ENCODE measurements at regions not wholly inside any gene's neighbourhood (a gene's known extent, or its start where the extent isn't known, plus 50 kb on each side); places are given as distances from the start of the nearest gene placed in this dataset.

DNA sequence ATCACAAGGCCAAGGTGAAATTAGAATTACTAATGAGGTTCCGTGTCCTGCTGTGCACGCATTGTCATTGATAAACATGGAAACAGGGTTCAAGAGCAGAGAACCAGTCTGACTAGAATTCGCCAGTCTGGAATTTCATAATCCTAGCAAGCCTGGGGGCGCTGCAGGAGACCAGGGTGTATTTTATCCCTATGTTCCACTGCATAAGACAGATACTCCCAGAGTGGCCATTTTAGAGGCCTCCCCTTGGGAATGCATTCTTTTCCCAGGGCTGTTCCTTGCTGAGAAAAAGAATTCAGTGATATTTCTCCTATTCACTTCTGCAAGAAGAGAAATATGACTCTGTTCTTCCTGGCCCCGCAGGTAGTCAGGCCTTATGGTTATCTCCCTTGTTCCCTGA lies 1387.7 kb downstream of the MAT2B start:
- Mint-ChIP-seq H3K9me3 (ENCODE audit: low read depth) (peaks cover 18% of the 10 kb centered on the region), H3K4me3 (ENCODE audit: unreplicated experiment) (no peak overlapping the region), H3K27ac (ENCODE audit: unreplicated experiment) (no peak overlapping the region), H3K36me3 (ENCODE audit: low read depth) (no peaks in the 10 kb centered on the region), H3K27me3 (ENCODE audit: low read depth) (no peaks in the 10 kb centered on the region), H3K4me1 (ENCODE audit: low read depth) (no peaks in the 10 kb centered on the region)
- no peak for TF ChIP-seq CTCF (IDR thresholded peaks at IDR 0.05)
- no peak for DNase-seq (ENCODE audit: low spot score)

DNA sequence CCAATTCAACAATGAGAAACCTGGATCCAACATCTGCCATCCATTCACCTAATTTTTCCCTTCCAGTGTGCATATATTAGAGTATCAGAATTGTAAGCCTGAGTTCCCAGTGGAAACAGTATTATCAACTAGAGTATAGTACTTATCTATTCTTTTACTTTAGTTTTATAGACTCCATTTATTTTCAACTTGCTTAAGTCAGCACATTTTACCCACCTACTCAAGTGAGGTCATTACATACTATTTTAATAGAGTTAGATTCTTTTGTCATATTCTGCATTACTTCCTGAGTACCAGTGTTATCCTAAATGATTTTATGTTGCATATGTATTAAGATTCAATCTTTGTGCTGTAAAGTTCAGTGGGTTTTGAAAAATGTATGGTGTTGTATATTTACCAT lies 1393.3 kb downstream of the MAT2B start:
- Mint-ChIP-seq H3K36me3 (ENCODE audit: low read depth) (no peaks in the 10 kb centered on the region), H3K9me3 (ENCODE audit: low read depth) (peaks cover 10% of the 10 kb centered on the region), H3K4me1 (ENCODE audit: low read depth) (no peaks in the 10 kb centered on the region), H3K27me3 (ENCODE audit: low read depth) (no peaks in the 10 kb centered on the region), H3K27ac (ENCODE audit: unreplicated experiment) (no peak overlapping the region), H3K4me3 (ENCODE audit: unreplicated experiment) (no peak overlapping the region)
- DNase-seq (ENCODE audit: low spot score): no peak
- TF ChIP-seq CTCF (IDR thresholded peaks at IDR 0.05): no peak

- Mint-ChIP-seq H3K4me3 (ENCODE audit: unreplicated experiment) (no peak overlapping the region), H3K36me3 (ENCODE audit: low read depth) (no peaks in the 10 kb centered on the region), H3K4me1 (ENCODE audit: low read depth) (no peaks in the 10 kb centered on the region), H3K27me3 (ENCODE audit: low read depth) (no peaks in the 10 kb centered on the region), H3K9me3 (ENCODE audit: low read depth) (peaks cover 3% of the 10 kb centered on the region), H3K27ac (ENCODE audit: unreplicated experiment) (no peak overlapping the region)
- no peak for DNase-seq (ENCODE audit: low spot score)
- no peak for TF ChIP-seq CTCF (IDR thresholded peaks at IDR 0.05)
These were observed 1404.3 kb downstream of the MAT2B start for GRCh38 chr5:164909673-164910072.

- DNase-seq (ENCODE audit: low spot score): no peak
- Mint-ChIP-seq H3K4me3 (ENCODE audit: unreplicated experiment) (no peak overlapping the region), H3K36me3 (ENCODE audit: low read depth) (peaks cover 4% of the 10 kb centered on the region), H3K9me3 (ENCODE audit: low read depth) (peaks cover 44% of the 10 kb centered on the region), H3K27me3 (ENCODE audit: low read depth) (no peaks in the 10 kb centered on the region), H3K4me1 (ENCODE audit: low read depth) (no peaks in the 10 kb centered on the region), H3K27ac (ENCODE audit: unreplicated experiment) (no peak overlapping the region)
- TF ChIP-seq CTCF (IDR thresholded peaks at IDR 0.05): no peak
These were observed 1416.3 kb downstream of the MAT2B start for GRCh38 chr5:164921722-164922121.

- no peak for DNase-seq (ENCODE audit: low spot score)
- H3K27ac Mint-ChIP-seq (ENCODE audit: unreplicated experiment): no peak overlapping the region
- H3K27me3 Mint-ChIP-seq (ENCODE audit: low read depth): no peaks in the 10 kb centered on the region
- no peak for TF ChIP-seq CTCF (IDR thresholded peaks at IDR 0.05)
- H3K4me1 Mint-ChIP-seq (ENCODE audit: low read depth): no peaks in the 10 kb centered on the region
- H3K4me3 Mint-ChIP-seq (ENCODE audit: unreplicated experiment): no peak overlapping the region
- peaks cover 29% of the 10 kb centered on the region for H3K9me3 Mint-ChIP-seq (ENCODE audit: low read depth)
- no peaks in the 10 kb centered on the region for H3K36me3 Mint-ChIP-seq (ENCODE audit: low read depth)
These were observed 1428.6 kb downstream of the MAT2B start for GRCh38 chr5:164934039-164934438.
